Gastroesophageal sphincter (tissue), 4 donors: ENCODE measurements at regions not wholly inside any gene's neighbourhood (a gene's known extent, or its start where the extent isn't known, plus 50 kb on each side); places are given as distances from the start of the nearest gene placed in this dataset.
"Not testable (repeated sequence)": the region's sequence is repeated elsewhere in the genome, so short reads cannot be mapped to it uniquely, and the experiment has no call there.

Experiments
- ATAC-seq: fragments of 150-250 bp; one replicate; pipeline ENCODE4 v1.9.1; 2016; ENCODE audit warnings: mild to moderate bottlenecking, moderate library complexity
- H3K27ac ChIP-seq, 4 donors: fragments of 200-600 bp; sonication (generic) in 3 of 4; 1 replicate in 3 of 4; 2 replicates in 1 of 4; pipeline ENCODE4 v1.5.1; 2016 to 2019
- H3K27me3 ChIP-seq: fragments of 200-600 bp; sonication (generic); one replicate; pipeline ENCODE4 v1.5.1; 2019
- H3K36me3 ChIP-seq, 2 donors: fragments of 200-600 bp; sonication (generic); one replicate each; pipeline ENCODE4 v1.5.1; 2019; ENCODE audit warnings: control low read depth in 1 of 2
- H3K4me1 ChIP-seq, 3 donors: fragments of 200-600 bp; sonication (generic); 1 replicate in 2 of 3; 2 replicates in 1 of 3; pipeline ENCODE4 v1.5.1; 2016 to 2019; ENCODE audit warnings: control low read depth in 2 of 3
- H3K4me3 ChIP-seq, 2 donors: fragments of 200-600 bp; sonication (generic); one replicate each; pipeline ENCODE4 v1.5.1; 2019; ENCODE audit warnings: mild to moderate bottlenecking in 1 of 2, moderate library complexity in 1 of 2
- H3K9me3 ChIP-seq, 3 donors: fragments of 200-600 bp; sonication (generic); one replicate each; pipeline ENCODE4 v1.5.1; 2017 to 2019; ENCODE audit warnings: control low read depth in 2 of 3
- CTCF ChIP-seq, 4 experiments: fragments of 200-600 bp in 2 of 4; fragments of 450-650 bp in 2 of 4; sonication (generic) in 1 of 4; IDR thresholded peaks; one replicate each; pipeline ENCODE4 v1.5.1; 2017 to 2019; ENCODE audit warnings: antibody characterized with exemption in 4 of 4, mild to moderate bottlenecking in 2 of 4, moderate library complexity in 2 of 4
- EP300 ChIP-seq: sonication (generic); formaldehyde crosslinking; IDR thresholded peaks from one replicate; pipeline ENCODE4 v1.6.1; 2017; ENCODE audit warnings: antibody characterized with exemption, mild to moderate bottlenecking
- POLR2A ChIP-seq, 2 donors: fragments of 450-650 bp; IDR thresholded peaks; one replicate each; pipeline ENCODE4 v1.6.1; 2017; ENCODE audit warnings: antibody characterized with exemption in 2 of 2, mild to moderate bottlenecking in 2 of 2, moderate library complexity in 1 of 2
- POLR2AphosphoS5 ChIP-seq: sonication (generic); formaldehyde crosslinking; IDR thresholded peaks from one replicate; pipeline ENCODE4 v1.6.1; 2017; ENCODE audit warnings: antibody characterized with exemption
- WGBS, 2 donors: methylation state at CpG; one replicate each; pipeline ENCODE4 v1.1.5; 2018; ENCODE audit warnings: low coverage in 1 of 2; 5-methylcytosine and 5-hydroxymethylcytosine counted together

- Histone ChIP-seq H3K27me3 (no peaks in the 10 kb centered on the region), H3K36me3 (no peaks in the 10 kb centered on the region), H3K27ac (no peak overlapping the region), H3K4me1 (peaks cover 0 to 6% (median 0%) of the 10 kb centered on the region in 3 donors), H3K9me3 (no peaks in the 10 kb centered on the region), H3K4me3 (no peak overlapping the region)
- peak; percentile 70 for ATAC-seq
- TF ChIP-seq CTCF (IDR thresholded peaks at IDR 0.05) (no peak), POLR2AphosphoS5 (no peak), POLR2A (IDR thresholded peaks at IDR 0.05) (no peak), EP300 (no peak)
These were observed 84.4 kb upstream of the ARHGAP42 start for GRCh38 chr11:100602716-100603115.

DNA sequence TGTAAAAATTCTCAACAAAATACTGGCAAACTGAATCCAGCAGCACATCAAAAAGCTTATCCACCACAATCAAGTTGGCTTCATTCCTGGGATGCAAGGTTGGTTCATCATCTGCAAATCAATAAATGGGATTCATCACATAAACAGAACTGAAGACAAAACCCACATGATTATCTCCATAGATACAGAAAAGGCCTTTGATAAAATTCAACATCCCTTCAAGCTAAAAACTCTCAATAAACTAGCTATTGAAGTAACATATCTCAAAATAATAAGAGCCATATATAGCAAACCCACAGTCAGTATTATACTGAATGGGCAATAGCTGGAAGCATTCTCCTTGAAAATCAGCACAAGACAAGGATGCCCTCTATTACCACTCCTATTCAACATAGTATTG lies 79.3 kb upstream of the ARHGAP42 start:
- ATAC-seq, H3K9me3 ChIP-seq, H3K4me3 ChIP-seq, H3K27ac ChIP-seq, H3K36me3 ChIP-seq, H3K4me1 ChIP-seq, H3K27me3 ChIP-seq: not testable (repeated sequence)

- Histone ChIP-seq H3K9me3 (peaks cover 0 to 4% (median 0%) of the 10 kb centered on the region in 3 donors), H3K4me1 (no peaks in the 10 kb centered on the region), H3K36me3 (no peaks in the 10 kb centered on the region), H3K4me3 (no peak overlapping the region), H3K27me3 (no peaks in the 10 kb centered on the region), H3K27ac (no peak overlapping the region)
- no peak for ATAC-seq
- TF ChIP-seq POLR2AphosphoS5 (no peak), EP300 (no peak), POLR2A (IDR thresholded peaks at IDR 0.05) (no peak), CTCF (IDR thresholded peaks at IDR 0.05) (no peak)
- WGBS, 2 donors: 55 to 62% methylated on average over 2 of the region's 2 CpGs
These were observed 74.3 kb upstream of the ARHGAP42 start for GRCh38 chr11:100612766-100613165.

GRCh38 chr11:100618914-100619313 lies 68.2 kb upstream of the ARHGAP42 start:
- Histone ChIP-seq H3K36me3 (no peaks in the 10 kb centered on the region), H3K27me3 (no peaks in the 10 kb centered on the region), H3K4me3 (no peak overlapping the region), H3K27ac (no peak overlapping the region), H3K4me1 (no peaks in the 10 kb centered on the region), H3K9me3 (peaks cover 0 to 28% (median 0%) of the 10 kb centered on the region in 3 donors)
- ATAC-seq: no peak
- TF ChIP-seq EP300: no peak
- 63 to 100% methylated on average over 1 to 2 of the region's 2 CpGs for WGBS, 2 donors

GRCh38 chr11:100619484-100619883 lies 67.6 kb upstream of the ARHGAP42 start:
- no peaks in the 10 kb centered on the region for H3K4me1 ChIP-seq
- TF ChIP-seq EP300 (no peak), POLR2AphosphoS5 (no peak), POLR2A (IDR thresholded peaks at IDR 0.05) (no peak), CTCF (IDR thresholded peaks at IDR 0.05) (no peak)
- H3K9me3 ChIP-seq: peaks cover 0 to 28% (median 0%) of the 10 kb centered on the region in 3 donors
- H3K36me3 ChIP-seq: no peaks in the 10 kb centered on the region
- no peaks in the 10 kb centered on the region for H3K27me3 ChIP-seq
- WGBS, 2 donors: 35 to 51% methylated on average over 2 of the region's 2 CpGs
- no peak overlapping the region for H3K4me3 ChIP-seq
- ATAC-seq: no peak
- no peak overlapping the region for H3K27ac ChIP-seq

- ATAC-seq: no peak
- Histone ChIP-seq H3K9me3 (peaks cover 0 to 28% (median 0%) of the 10 kb centered on the region in 3 donors), H3K4me3 (no peak overlapping the region), H3K27ac (no peak overlapping the region), H3K27me3 (no peaks in the 10 kb centered on the region), H3K4me1 (no peaks in the 10 kb centered on the region), H3K36me3 (no peaks in the 10 kb centered on the region)
- no peak for TF ChIP-seq POLR2A (IDR thresholded peaks at IDR 0.05)
- no peak for TF ChIP-seq POLR2AphosphoS5
- TF ChIP-seq EP300: no peak
- TF ChIP-seq CTCF (IDR thresholded peaks at IDR 0.05): no peak
- WGBS, 2 donors: 100% methylated on average over 1 of the region's 1 CpG; no CpG with 5 or more reads in 1 of the 2 donors
These were observed 64.7 kb upstream of the ARHGAP42 start for GRCh38 chr11:100622404-100622803.
